ENCODE measurements at regions not wholly inside any gene's neighbourhood (a gene's known extent, or its start where the extent isn't known, plus 50 kb on each side); places are given as distances from the start of the nearest gene placed in this dataset.
"Not testable (repeated sequence)": the region's sequence is repeated elsewhere in the genome, so short reads cannot be mapped to it uniquely, and the experiment has no call there.

- no peak for DNase-seq (ENCODE audit: low spot score)
Observed at GRCh38 chr5:51172903-51173626, 210.2 kb upstream of the ISL1 start.

DNA sequence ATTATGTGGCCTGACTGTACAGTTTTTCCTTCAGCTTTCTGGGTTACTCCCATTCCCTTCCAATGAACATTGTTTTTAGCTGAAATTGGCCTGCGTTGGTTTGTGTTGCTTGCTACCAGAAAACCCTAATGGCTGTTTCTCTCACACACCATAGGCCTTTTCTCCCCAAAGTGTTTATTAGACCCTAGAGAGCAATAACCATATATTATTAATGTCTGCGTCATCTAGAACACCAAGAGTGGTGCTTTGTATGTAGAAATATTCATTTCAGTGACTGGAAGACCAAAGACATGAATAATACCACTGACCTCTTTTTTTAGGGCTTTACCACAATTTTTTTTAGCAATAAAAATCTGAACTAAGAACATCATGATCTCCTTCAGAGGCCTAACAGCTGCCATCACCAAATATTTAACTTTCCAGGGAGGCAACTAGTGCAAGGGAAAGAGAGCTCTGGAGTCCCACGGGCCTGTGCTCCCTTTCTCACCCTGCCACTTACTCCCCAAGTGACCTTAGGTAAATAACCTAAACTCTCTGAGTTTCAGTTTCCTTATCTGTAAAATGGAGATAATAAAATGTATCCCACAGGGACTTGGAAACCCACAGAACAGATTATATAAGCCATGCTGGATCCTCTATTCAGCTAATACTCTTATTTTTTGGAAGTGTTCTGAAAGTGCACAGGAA is 201.9 kb upstream of the ISL1 start:
- no peak for DNase-seq (ENCODE audit: low spot score)

- DNase-seq (ENCODE audit: low spot score): no peak
Observed at GRCh38 chr5:51185850-51186329, 197.4 kb upstream of the ISL1 start.

DNA sequence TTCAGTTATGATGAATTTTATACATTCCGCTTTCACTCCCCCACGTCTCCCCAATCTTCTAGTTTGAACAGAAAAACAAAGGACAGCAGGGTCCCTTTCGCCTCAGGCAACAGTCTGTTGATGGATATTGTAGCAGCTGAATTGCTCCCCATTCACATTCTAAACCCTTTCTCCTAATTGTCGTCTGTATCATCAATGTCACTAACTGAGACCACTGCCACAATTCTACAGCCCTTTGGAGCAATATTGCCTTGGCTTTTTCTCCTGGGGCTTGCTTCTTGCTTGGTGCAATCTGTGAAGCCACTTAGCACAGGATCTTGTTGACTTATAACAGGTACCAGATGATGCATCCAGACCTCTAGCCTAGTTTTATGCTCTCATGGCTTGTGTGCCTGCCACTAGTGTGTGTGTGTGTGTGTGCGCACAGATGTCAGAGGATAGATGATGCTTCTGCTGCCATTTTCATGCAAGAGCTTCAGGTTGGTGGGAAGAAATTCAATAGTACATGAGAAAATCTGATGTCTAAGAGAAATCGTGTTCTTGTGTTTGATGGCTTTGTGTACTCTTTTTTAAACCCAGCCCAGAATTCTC is 195.2 kb upstream of the ISL1 start:
- no peak for DNase-seq (ENCODE audit: low spot score)

GRCh38 chr5:51194671-51195070 is 188.6 kb upstream of the ISL1 start:
- DNase-seq (ENCODE audit: low spot score): no peak

GRCh38 chr5:51201024-51201423 is 182.2 kb upstream of the ISL1 start:
- no peak for DNase-seq (ENCODE audit: low spot score)

DNA sequence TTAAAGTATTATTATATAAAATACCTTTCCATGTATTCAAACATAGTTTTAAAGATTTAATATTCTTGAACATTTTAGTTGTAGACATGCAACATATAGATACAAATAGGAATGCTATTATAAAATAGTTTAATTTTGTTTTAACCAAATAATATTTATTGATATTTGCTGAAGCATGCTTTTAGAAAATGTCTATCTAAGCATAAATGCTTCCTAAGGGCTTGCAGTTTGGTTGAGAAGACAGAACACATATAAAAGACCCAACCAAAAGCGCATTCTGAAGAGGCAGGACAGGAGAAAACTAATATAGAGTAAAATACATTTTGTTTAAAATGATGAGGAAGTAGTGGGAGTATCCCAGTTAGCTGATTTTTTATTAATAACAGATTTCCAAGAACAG is 181.5 kb upstream of the ISL1 start:
- DNase-seq (ENCODE audit: low spot score): no peak

DNA sequence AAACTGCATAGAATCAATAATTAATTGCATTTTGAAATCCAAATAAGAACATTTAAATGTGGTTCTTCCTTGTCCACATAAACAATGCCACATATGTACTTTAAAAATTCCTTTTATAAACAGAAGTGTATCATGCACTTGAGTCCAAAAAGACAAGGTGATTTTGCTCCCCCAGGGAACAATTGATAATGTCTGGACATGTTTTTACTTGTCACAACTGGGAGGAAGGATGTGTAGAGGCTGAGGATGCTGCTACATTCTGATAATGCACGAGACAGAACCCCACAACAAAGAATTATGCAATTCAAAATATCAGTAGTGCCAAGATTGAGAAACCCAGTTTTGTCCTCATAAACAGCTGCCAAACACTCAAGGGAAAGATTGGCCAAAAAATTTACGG is 181.1 kb upstream of the ISL1 start:
- no peak for DNase-seq (ENCODE audit: low spot score)

GRCh38 chr5:51203598-51203997 is 179.7 kb upstream of the ISL1 start:
- DNase-seq (ENCODE audit: low spot score): no peak

GRCh38 chr5:51208296-51208695 is 175.0 kb upstream of the ISL1 start:
- no peak for DNase-seq (ENCODE audit: low spot score)

GRCh38 chr5:51214746-51215145 is 168.5 kb upstream of the ISL1 start:
- no peak for DNase-seq (ENCODE audit: low spot score)

- DNase-seq (ENCODE audit: low spot score): no peak
Observed at GRCh38 chr5:51225789-51226742, 157.2 kb upstream of the ISL1 start.

- DNase-seq (ENCODE audit: low spot score): no peak
Observed at GRCh38 chr5:51227963-51228470, 155.2 kb upstream of the ISL1 start.

GRCh38 chr5:51230336-51230735 is 152.9 kb upstream of the ISL1 start:
- no peak for DNase-seq (ENCODE audit: low spot score)

- DNase-seq (ENCODE audit: low spot score): no peak
Observed at GRCh38 chr5:51242456-51242855, 140.8 kb upstream of the ISL1 start.

DNA sequence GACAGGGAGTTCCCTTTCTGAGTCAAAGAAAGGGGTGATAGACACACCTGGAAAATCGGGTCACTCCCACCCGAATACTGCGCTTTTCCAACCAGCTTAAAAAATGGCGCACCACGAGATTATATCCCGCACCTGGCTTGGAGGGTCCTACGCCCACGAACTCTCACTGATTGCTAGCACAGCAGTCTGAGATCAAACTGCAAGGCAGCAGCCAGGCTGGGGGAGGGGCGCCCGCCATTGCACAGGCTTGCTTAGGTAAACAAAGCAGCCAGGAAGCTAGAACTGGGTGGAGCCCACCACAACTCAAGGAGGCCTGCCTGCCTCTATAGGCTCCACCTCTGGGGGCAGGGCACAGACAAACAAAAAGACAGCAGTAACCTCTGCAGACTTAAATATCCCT is 132.3 kb upstream of the ISL1 start:
- DNase-seq (ENCODE audit: low spot score): not testable (repeated sequence)

DNA sequence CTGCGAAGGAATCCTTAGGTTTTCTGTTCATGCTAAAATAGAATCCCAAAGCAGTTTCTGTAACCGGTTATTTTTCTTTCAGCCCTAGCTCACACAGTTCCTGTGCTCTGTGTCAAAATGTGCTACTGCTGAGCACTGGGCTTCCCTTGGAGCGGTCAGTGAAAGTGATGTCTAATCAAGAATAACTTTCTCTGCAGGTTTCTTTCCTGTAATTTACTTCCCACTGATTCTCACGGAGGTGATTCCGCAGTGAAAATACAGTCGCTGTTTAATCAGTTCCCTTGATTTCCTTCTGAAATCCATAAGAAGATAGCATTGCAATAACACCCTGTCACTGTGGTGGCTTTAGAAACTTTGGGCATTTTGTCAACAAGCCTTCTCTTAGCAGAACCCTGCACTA is 112.0 kb upstream of the ISL1 start:
- DNase-seq (ENCODE audit: low spot score): no peak

DNA sequence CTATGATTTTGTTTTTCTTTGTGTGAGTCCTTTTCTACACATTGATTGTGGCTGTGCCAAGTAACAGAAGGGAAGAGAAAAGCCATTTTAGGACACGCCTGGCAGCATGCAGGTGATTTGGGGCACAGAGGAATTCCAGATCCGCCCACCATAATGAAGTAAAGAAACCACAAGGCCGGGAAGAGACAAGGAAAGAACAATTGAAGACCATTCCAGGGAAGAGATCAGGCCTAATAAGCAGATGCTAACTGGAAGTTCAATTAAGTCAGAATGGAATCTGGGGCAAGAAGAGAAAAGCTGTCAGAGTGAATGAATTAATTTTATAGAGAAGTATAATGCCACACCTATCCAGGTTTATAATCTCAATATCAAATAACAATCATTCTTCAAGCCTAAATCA is 110.2 kb upstream of the ISL1 start:
- DNase-seq (ENCODE audit: low spot score): no peak

- DNase-seq (ENCODE audit: low spot score): no peak
Observed at GRCh38 chr5:51273871-51274270, 109.4 kb upstream of the ISL1 start.

DNA sequence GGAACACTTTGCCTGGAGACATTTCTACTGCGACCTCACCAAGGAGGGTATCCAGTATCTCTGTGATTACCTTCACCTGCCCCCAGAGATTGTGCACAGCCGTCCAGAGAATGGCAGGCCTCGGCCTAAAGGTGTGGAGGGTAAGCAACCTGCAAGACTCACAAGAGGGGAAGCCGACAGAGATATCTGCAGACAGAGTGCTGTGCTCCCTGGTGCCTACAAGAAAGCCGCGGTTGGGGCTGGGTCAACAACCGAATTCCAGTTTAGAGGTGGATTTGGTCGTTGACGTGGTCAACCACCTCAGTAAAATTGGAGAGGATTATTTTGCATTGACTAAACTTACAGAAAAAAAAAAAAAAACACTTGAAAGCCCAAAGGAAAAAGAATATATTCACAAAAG is 107.8 kb upstream of the ISL1 start:
- no peak for DNase-seq (ENCODE audit: low spot score)

GRCh38 chr5:51276250-51276649 is 107.0 kb upstream of the ISL1 start:
- DNase-seq (ENCODE audit: low spot score): no peak

GRCh38 chr5:51278539-51278938 is 104.7 kb upstream of the ISL1 start:
- no peak for DNase-seq (ENCODE audit: low spot score)

All from putamen (tissue), 1 donor.